ENCODE measurements at regions not wholly inside any gene's neighbourhood (a gene's known extent, or its start where the extent isn't known, plus 50 kb on each side); places are given as distances from the start of the nearest gene placed in this dataset.

DNA sequence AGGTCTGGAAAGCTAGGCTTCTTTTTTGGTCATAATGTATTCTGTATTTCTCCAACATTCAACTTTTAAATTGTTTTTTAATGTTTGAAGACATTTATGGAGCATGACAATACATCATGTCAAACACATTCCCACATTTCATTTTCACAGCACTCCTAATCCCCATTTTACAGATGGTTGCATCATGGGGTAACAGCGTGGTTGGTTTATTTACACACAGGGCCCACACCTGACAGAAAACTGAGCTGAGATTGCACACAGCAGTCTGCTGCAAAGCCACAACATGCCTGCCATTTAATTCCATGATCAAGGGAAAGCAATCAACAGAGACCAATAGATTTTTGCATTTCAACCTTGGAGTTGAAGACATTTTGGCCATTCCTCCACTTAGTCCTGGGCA lies 335.7 kb upstream of the MGAT5 start:
- Mint-ChIP-seq H3K9me3 (ENCODE audit: unreplicated experiment) (no peaks in the 10 kb centered on the region), H3K27ac (ENCODE audit: unreplicated experiment) (no peak overlapping the region), H3K4me1 (ENCODE audit: unreplicated experiment) (no peaks in the 10 kb centered on the region), H3K4me3 (ENCODE audit: unreplicated experiment) (no peak overlapping the region), H3K36me3 (ENCODE audit: unreplicated experiment) (no peaks in the 10 kb centered on the region), H3K27me3 (ENCODE audit: unreplicated experiment) (no peaks in the 10 kb centered on the region)
- DNase-seq (ENCODE audit: extremely low spot score, unreplicated experiment), result no peak
- TF ChIP-seq, protein P1, sequence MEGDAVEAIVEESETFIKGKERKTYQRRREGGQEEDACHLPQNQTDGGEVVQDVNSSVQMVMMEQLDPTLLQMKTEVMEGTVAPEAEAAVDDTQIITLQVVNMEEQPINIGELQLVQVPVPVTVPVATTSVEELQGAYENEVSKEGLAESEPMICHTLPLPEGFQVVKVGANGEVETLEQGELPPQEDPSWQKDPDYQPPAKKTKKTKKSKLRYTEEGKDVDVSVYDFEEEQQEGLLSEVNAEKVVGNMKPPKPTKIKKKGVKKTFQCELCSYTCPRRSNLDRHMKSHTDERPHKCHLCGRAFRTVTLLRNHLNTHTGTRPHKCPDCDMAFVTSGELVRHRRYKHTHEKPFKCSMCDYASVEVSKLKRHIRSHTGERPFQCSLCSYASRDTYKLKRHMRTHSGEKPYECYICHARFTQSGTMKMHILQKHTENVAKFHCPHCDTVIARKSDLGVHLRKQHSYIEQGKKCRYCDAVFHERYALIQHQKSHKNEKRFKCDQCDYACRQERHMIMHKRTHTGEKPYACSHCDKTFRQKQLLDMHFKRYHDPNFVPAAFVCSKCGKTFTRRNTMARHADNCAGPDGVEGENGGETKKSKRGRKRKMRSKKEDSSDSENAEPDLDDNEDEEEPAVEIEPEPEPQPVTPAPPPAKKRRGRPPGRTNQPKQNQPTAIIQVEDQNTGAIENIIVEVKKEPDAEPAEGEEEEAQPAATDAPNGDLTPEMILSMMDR (IDR thresholded peaks at IDR 0.05), result no peak

DNA sequence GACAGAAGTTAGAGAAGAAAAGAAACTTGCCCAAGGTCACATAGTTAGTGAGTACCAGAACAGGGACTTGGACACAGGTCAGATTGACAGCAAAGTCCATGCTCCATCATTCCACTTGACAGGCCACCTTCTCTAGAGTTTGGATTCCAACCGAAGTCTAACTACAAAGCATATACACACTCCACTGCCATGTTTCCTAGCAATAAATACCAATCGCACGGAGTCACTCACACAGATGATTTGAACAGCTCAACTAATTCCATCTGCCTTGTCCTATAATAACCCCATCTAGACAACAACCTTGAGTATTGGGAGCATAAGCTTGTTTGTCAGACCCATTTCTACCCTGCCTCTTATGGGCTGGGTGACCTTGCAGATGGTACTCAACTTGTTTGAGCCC lies 334.6 kb upstream of the MGAT5 start:
- Mint-ChIP-seq H3K4me1 (ENCODE audit: unreplicated experiment) (no peaks in the 10 kb centered on the region), H3K36me3 (ENCODE audit: unreplicated experiment) (no peaks in the 10 kb centered on the region), H3K4me3 (ENCODE audit: unreplicated experiment) (no peak overlapping the region), H3K27me3 (ENCODE audit: unreplicated experiment) (no peaks in the 10 kb centered on the region), H3K9me3 (ENCODE audit: unreplicated experiment) (no peaks in the 10 kb centered on the region), H3K27ac (ENCODE audit: unreplicated experiment) (no peak overlapping the region)
- TF ChIP-seq, protein P1 (IDR thresholded peaks at IDR 0.05), result no peak
- DNase-seq (ENCODE audit: extremely low spot score, unreplicated experiment), result no peak

DNA sequence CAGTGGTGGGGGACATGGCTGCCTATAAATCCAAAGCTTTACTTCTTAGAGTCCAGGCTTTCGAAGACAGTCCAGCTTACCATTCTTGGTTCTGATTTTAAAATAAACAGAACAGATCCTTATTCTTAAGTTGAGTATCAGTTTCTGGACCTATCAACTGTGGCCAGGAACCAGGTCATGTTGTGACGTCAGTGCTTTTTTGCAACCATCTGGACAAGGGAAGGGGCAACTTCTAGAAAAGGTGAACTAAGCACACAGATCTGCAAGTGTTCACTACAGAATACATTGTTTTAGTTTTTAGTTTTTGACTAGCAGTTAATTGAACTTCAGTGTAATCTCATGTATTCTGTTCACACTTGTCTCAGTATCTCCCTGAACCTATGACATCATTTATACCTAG lies 326.0 kb upstream of the MGAT5 start:
- H3K36me3 Mint-ChIP-seq (ENCODE audit: unreplicated experiment), result no peaks in the 10 kb centered on the region
- H3K27ac Mint-ChIP-seq (ENCODE audit: unreplicated experiment), result no peak overlapping the region
- TF ChIP-seq, protein P1 (IDR thresholded peaks at IDR 0.05), result no peak
- no peak for DNase-seq (ENCODE audit: extremely low spot score, unreplicated experiment)
- no peak overlapping the region for H3K4me3 Mint-ChIP-seq (ENCODE audit: unreplicated experiment)
- H3K4me1 Mint-ChIP-seq (ENCODE audit: unreplicated experiment), result no peaks in the 10 kb centered on the region
- no peaks in the 10 kb centered on the region for H3K27me3 Mint-ChIP-seq (ENCODE audit: unreplicated experiment)
- H3K9me3 Mint-ChIP-seq (ENCODE audit: unreplicated experiment), result no peaks in the 10 kb centered on the region

DNA sequence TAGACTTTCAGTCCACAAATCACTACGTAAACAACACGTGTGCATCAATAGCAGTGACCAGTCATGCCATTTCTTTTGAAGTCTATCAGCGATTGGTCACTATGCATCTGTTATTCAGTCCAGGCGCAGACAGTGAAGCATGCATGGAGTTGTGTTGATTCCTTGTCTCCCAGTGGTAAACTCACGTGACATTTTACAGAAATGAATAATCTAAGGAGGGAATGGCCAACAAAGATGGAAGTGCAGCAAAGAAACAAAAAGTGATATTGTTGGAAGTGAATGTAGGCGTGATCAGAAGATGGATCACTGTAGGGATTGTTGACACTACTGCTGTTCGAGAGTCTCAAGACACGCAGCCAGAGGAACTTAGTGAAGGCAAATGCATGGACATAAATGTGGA lies 317.8 kb upstream of the MGAT5 start:
- DNase-seq (ENCODE audit: extremely low spot score, unreplicated experiment), result no peak
- Mint-ChIP-seq H3K9me3 (ENCODE audit: unreplicated experiment) (no peaks in the 10 kb centered on the region), H3K4me3 (ENCODE audit: unreplicated experiment) (no peak overlapping the region), H3K36me3 (ENCODE audit: unreplicated experiment) (no peaks in the 10 kb centered on the region), H3K27me3 (ENCODE audit: unreplicated experiment) (no peaks in the 10 kb centered on the region), H3K4me1 (ENCODE audit: unreplicated experiment) (no peaks in the 10 kb centered on the region), H3K27ac (ENCODE audit: unreplicated experiment) (no peak overlapping the region)
- TF ChIP-seq, protein P1 (IDR thresholded peaks at IDR 0.05), result no peak

DNA sequence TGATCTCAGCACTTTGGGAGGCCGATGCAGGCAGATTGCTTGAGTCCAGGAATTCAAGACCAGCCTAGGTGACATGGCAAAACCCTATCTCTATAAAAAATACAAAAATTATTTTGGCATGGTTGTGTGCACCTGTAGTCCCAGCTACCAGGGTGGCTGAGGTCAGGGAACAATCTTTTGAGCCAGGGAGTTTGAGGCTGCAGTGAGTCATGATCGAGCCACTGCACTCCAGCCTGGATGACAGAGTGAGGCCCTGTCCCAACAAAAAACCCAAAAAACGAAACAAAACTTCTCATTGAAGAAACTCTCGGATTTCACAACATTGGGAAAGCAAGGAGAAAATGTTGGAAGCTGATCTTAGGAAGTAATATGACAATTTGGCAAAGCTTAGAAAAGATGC lies 317.3 kb upstream of the MGAT5 start:
- Mint-ChIP-seq H3K36me3 (ENCODE audit: unreplicated experiment) (no peaks in the 10 kb centered on the region), H3K4me3 (ENCODE audit: unreplicated experiment) (no peak overlapping the region), H3K27me3 (ENCODE audit: unreplicated experiment) (no peaks in the 10 kb centered on the region), H3K4me1 (ENCODE audit: unreplicated experiment) (no peaks in the 10 kb centered on the region), H3K27ac (ENCODE audit: unreplicated experiment) (no peak overlapping the region), H3K9me3 (ENCODE audit: unreplicated experiment) (no peaks in the 10 kb centered on the region)
- DNase-seq (ENCODE audit: extremely low spot score, unreplicated experiment), result no peak
- TF ChIP-seq, protein P1 (IDR thresholded peaks at IDR 0.05), result no peak

Data from osteocyte (in vitro differentiated cells).